ENCODE measurements at regions not wholly inside any gene's neighbourhood (a gene's known extent, or its start where the extent isn't known, plus 50 kb on each side); places are given as distances from the start of the nearest gene placed in this dataset.

- Histone ChIP-seq H3K27me3 (ENCODE audit: control insufficient read depth, extremely low read depth, insufficient read depth, low read length) (no peaks in the 10 kb centered on the region), H3K36me3 (ENCODE audit: control insufficient read depth in 2 of 2, extremely low read depth in 1 of 2, insufficient read depth in 2 of 2, low read length in 2 of 2) (no peaks in the 10 kb centered on the region), H2AFZ (ENCODE audit: control insufficient read depth, low read length) (no peak overlapping the region), H3K4me1 (ENCODE audit: control insufficient read depth, extremely low read depth, insufficient read depth, low read length) (no peaks in the 10 kb centered on the region), H3K9ac (ENCODE audit: control insufficient read depth, extremely low read depth, insufficient read depth, low read length) (no peak overlapping the region), H3K27ac (ENCODE audit: control insufficient read depth, insufficient read depth, low read length) (no peak overlapping the region), H3K9me3 (ENCODE audit: control insufficient read depth, low read depth, low read length) (peaks cover 4% of the 10 kb centered on the region), H3K9me1 (ENCODE audit: control insufficient read depth, extremely low read depth, insufficient read depth, low read length) (no peaks in the 10 kb centered on the region), H3K4me3 (ENCODE audit: control insufficient read depth in 2 of 3, extremely low read depth in 1 of 3, insufficient read depth in 2 of 3, low read depth in 1 of 3, low read length in 3 of 3) (no peak overlapping the region), H3K4me2 (ENCODE audit: control insufficient read depth, extremely low read depth, insufficient read depth, low read depth, low read length) (no peak overlapping the region), H4K20me1 (ENCODE audit: control insufficient read depth, extremely low read depth, insufficient read depth, low read length) (no peaks in the 10 kb centered on the region), H3K79me2 (ENCODE audit: control insufficient read depth, insufficient read depth, low read length) (no peaks in the 10 kb centered on the region)
- DNase-seq (ENCODE audit: low read depth, low spot score) (no peak), FAIRE-seq (no peak)
- dilution Hi-C loops (cut with MboI; ENCODE audit: extremely low pct_ligation_motif_present, low sequenced_read_pairs), result no loop called here
- TF ChIP-seq EZH2 (IDR thresholded peaks at IDR 0.05; ENCODE audit: low read length) (no peak), CTCF (optimal IDR thresholded peaks at IDR 0.05 in 1 of 3, IDR thresholded peaks at IDR 0.05 in 1 of 3, conservative IDR thresholded peaks at IDR 0.05 in 1 of 3; ENCODE audit: extremely low read depth in 1 of 3, insufficient read depth in 2 of 3, low read length in 3 of 3) (no peak)
Observed at GRCh38 chr10:130455111-130455695, 319.0 kb downstream of the GLRX3 start.

GRCh38 chr10:130455791-130456190, 319.6 kb downstream of the GLRX3 start:
- TF ChIP-seq CTCF (optimal IDR thresholded peaks at IDR 0.05 in 1 of 3, IDR thresholded peaks at IDR 0.05 in 1 of 3, conservative IDR thresholded peaks at IDR 0.05 in 1 of 3; ENCODE audit: extremely low read depth in 1 of 3, insufficient read depth in 2 of 3, low read length in 3 of 3), result no peak
- no peak for TF ChIP-seq EZH2 (IDR thresholded peaks at IDR 0.05; ENCODE audit: low read length)
- Histone ChIP-seq H3K9ac (ENCODE audit: control insufficient read depth, extremely low read depth, insufficient read depth, low read length) (no peak overlapping the region), H3K4me3 (ENCODE audit: control insufficient read depth in 2 of 3, extremely low read depth in 1 of 3, insufficient read depth in 2 of 3, low read depth in 1 of 3, low read length in 3 of 3) (no peak overlapping the region), H3K27ac (ENCODE audit: control insufficient read depth, insufficient read depth, low read length) (no peak overlapping the region), H4K20me1 (ENCODE audit: control insufficient read depth, extremely low read depth, insufficient read depth, low read length) (no peaks in the 10 kb centered on the region), H3K4me2 (ENCODE audit: control insufficient read depth, extremely low read depth, insufficient read depth, low read depth, low read length) (no peak overlapping the region), H3K27me3 (ENCODE audit: control insufficient read depth, extremely low read depth, insufficient read depth, low read length) (no peaks in the 10 kb centered on the region), H3K4me1 (ENCODE audit: control insufficient read depth, extremely low read depth, insufficient read depth, low read length) (no peaks in the 10 kb centered on the region), H3K79me2 (ENCODE audit: control insufficient read depth, insufficient read depth, low read length) (no peaks in the 10 kb centered on the region), H3K9me3 (ENCODE audit: control insufficient read depth, low read depth, low read length) (peaks cover 4% of the 10 kb centered on the region), H2AFZ (ENCODE audit: control insufficient read depth, low read length) (no peak overlapping the region), H3K36me3 (ENCODE audit: control insufficient read depth in 2 of 2, extremely low read depth in 1 of 2, insufficient read depth in 2 of 2, low read length in 2 of 2) (no peaks in the 10 kb centered on the region), H3K9me1 (ENCODE audit: control insufficient read depth, extremely low read depth, insufficient read depth, low read length) (no peaks in the 10 kb centered on the region)
- DNase-seq (ENCODE audit: low read depth, low spot score) (no peak), FAIRE-seq (no peak)
- dilution Hi-C loops (cut with MboI; ENCODE audit: extremely low pct_ligation_motif_present, low sequenced_read_pairs), result no loop called here
